Ovary (tissue), 3 donors: ENCODE measurements at regions not wholly inside any gene's neighbourhood (a gene's known extent, or its start where the extent isn't known, plus 50 kb on each side); places are given as distances from the start of the nearest gene placed in this dataset.

ENCODE experiments used
- POLR2A ChIP-seq: fragments of 450-650 bp; IDR thresholded peaks from one replicate; pipeline ENCODE4 v1.6.1; 2017; ENCODE audit warnings: antibody characterized with exemption, mild to moderate bottlenecking, moderate library complexity
- TF ChIP-seq, protein P1 (sequence below), 3 donors: fragments of 450-650 bp in 2 of 3; fragments of 200-600 bp in 1 of 3; IDR thresholded peaks; one replicate each; pipeline versions ENCODE4 v1.5.1 to v1.8.0; 2016 to 2022; ENCODE audit warnings: antibody characterized with exemption in 3 of 3, mild to moderate bottlenecking in 1 of 3
- donor health status: DM: no; HTN: no; CAD: no.

DNA sequence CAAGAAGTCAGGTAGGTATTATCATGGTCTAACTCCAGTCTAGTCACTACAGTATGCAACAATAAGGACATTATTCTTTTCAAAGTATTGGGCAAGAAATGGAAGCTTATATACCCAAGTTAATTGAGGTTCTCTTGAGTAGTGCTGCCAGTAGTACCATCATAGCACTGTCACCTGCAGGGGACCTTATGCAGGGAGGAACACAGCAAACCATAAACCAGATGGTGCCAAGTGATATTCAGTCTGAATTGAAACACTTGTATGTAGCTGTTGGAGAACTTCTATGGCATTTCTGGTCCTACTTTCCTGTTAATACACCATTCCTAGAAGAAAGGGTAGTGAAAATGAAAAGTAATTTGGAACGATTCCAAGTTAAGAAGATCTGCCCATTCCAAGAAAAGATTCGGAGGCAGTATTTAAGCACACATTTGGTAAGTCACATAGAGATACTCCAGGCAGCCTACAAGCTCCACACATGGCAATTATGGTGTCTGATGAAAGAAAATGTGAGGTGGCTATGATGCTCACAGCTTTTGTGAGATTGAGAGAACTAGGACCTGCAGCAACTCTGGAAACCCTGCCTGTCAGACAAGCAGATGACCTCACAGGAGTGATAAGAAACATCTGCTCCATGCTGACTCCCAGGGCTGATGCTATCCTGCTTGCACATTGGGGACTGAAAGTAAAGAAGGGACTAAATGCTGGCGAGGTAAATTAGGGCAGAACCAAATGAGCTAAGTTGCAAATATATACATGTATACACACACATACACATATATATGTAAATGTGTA is 174.7 kb downstream of the MC4R start:
- TF ChIP-seq POLR2A: no peak
- TF ChIP-seq, protein P1, sequence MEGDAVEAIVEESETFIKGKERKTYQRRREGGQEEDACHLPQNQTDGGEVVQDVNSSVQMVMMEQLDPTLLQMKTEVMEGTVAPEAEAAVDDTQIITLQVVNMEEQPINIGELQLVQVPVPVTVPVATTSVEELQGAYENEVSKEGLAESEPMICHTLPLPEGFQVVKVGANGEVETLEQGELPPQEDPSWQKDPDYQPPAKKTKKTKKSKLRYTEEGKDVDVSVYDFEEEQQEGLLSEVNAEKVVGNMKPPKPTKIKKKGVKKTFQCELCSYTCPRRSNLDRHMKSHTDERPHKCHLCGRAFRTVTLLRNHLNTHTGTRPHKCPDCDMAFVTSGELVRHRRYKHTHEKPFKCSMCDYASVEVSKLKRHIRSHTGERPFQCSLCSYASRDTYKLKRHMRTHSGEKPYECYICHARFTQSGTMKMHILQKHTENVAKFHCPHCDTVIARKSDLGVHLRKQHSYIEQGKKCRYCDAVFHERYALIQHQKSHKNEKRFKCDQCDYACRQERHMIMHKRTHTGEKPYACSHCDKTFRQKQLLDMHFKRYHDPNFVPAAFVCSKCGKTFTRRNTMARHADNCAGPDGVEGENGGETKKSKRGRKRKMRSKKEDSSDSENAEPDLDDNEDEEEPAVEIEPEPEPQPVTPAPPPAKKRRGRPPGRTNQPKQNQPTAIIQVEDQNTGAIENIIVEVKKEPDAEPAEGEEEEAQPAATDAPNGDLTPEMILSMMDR (IDR thresholded peaks at IDR 0.05): no peak
